SK-N-SH (cell line): ENCODE measurements at regions not wholly inside any gene's neighbourhood (a gene's known extent, or its start where the extent isn't known, plus 50 kb on each side); places are given as distances from the start of the nearest gene placed in this dataset.

Experiments
- CHD2 ChIP-seq: fragments of 150-350 bp; IDR thresholded peaks from 2 replicates; pipeline ENCODE4 v1.6.1; 2018; ENCODE audit warnings: low read length; ENCODE audit not compliant: partially characterized antibody
- MXI1 ChIP-seq: IDR thresholded peaks from 2 replicates; pipeline ENCODE4 v1.6.1; 2012; ENCODE audit warnings: mild to moderate bottlenecking, low read depth, low read length, improper control_type of control experiment
- POLR2AphosphoS5 ChIP-seq: IDR thresholded peaks from 2 replicates; pipeline ENCODE4 v1.6.1; 2012; ENCODE audit warnings: low read depth, low read length
- RFX5 ChIP-seq: IDR thresholded peaks from 2 replicates; pipeline ENCODE4 v1.6.1; 2012; ENCODE audit warnings: mild to moderate bottlenecking, improper control_type of control experiment, low read length
- TF ChIP-seq, protein P1 (sequence below): fragments of 200-600 bp; sonication (generic); IDR thresholded peaks from 2 replicates; pipeline ENCODE4 v1.6.1; 2017; ENCODE audit warnings: antibody characterized with exemption, mild to moderate bottlenecking, moderate library complexity
- TF ChIP-seq, protein P2 (sequence below): IDR thresholded peaks from 2 replicates; pipeline ENCODE4 v1.6.1; 2012; ENCODE audit warnings: mild to moderate bottlenecking, low read depth, low read length, moderate library complexity

DNA sequence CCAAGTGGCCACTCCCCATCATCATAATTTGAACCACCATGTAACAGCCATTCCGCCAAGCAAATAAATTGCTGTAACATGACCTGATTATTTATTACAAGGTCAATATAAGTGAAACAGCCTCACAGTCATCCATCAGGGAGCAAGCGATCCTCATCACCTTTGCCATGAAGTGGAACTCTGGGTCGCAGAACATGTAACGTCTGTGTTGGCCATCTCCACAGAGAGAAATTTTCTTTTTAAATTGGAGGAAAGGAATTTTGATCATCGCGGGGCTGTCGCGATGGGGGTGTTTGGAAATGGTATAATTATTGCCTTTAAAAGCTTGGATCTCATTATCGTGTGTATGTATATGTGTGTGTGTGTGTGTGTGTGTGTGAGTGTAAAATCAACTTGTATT, 90.2 kb downstream of the SHOX start:
- TF ChIP-seq POLR2AphosphoS5 = no peak
- TF ChIP-seq MXI1 = no peak
- TF ChIP-seq, protein P1, sequence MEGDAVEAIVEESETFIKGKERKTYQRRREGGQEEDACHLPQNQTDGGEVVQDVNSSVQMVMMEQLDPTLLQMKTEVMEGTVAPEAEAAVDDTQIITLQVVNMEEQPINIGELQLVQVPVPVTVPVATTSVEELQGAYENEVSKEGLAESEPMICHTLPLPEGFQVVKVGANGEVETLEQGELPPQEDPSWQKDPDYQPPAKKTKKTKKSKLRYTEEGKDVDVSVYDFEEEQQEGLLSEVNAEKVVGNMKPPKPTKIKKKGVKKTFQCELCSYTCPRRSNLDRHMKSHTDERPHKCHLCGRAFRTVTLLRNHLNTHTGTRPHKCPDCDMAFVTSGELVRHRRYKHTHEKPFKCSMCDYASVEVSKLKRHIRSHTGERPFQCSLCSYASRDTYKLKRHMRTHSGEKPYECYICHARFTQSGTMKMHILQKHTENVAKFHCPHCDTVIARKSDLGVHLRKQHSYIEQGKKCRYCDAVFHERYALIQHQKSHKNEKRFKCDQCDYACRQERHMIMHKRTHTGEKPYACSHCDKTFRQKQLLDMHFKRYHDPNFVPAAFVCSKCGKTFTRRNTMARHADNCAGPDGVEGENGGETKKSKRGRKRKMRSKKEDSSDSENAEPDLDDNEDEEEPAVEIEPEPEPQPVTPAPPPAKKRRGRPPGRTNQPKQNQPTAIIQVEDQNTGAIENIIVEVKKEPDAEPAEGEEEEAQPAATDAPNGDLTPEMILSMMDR = no peak
- TF ChIP-seq, protein P2, sequence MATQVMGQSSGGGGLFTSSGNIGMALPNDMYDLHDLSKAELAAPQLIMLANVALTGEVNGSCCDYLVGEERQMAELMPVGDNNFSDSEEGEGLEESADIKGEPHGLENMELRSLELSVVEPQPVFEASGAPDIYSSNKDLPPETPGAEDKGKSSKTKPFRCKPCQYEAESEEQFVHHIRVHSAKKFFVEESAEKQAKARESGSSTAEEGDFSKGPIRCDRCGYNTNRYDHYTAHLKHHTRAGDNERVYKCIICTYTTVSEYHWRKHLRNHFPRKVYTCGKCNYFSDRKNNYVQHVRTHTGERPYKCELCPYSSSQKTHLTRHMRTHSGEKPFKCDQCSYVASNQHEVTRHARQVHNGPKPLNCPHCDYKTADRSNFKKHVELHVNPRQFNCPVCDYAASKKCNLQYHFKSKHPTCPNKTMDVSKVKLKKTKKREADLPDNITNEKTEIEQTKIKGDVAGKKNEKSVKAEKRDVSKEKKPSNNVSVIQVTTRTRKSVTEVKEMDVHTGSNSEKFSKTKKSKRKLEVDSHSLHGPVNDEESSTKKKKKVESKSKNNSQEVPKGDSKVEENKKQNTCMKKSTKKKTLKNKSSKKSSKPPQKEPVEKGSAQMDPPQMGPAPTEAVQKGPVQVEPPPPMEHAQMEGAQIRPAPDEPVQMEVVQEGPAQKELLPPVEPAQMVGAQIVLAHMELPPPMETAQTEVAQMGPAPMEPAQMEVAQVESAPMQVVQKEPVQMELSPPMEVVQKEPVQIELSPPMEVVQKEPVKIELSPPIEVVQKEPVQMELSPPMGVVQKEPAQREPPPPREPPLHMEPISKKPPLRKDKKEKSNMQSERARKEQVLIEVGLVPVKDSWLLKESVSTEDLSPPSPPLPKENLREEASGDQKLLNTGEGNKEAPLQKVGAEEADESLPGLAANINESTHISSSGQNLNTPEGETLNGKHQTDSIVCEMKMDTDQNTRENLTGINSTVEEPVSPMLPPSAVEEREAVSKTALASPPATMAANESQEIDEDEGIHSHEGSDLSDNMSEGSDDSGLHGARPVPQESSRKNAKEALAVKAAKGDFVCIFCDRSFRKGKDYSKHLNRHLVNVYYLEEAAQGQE = no peak
- no peak for TF ChIP-seq CHD2
- TF ChIP-seq RFX5 = no peak
